Pancreas (tissue), 10 donors: ENCODE measurements at regions not wholly inside any gene's neighbourhood (a gene's known extent, or its start where the extent isn't known, plus 50 kb on each side); places are given as distances from the start of the nearest gene placed in this dataset.

Experiments used
- ATAC-seq, 4 donors: fragments of 200-7000 bp; cut with Tn5 transposase; one replicate each; pipeline versions ENCODE4 v1.8.0 to v1.9.1; 2020; ENCODE audit warnings: mild to moderate bottlenecking in 4 of 4, moderate library complexity in 4 of 4
- DNase-seq, 6 donors: peaks; one replicate each; pipeline ENCODE4 v3.0.0-alpha.2; 2020
- FAIRE-seq: peaks from 2 replicates; lab custom pipeline; 2012; peaks lifted over from hg19 to GRCh38; lab: Jason Lieb, UNC
- H3K27ac ChIP-seq, 4 donors: fragments of 200-600 bp; sonication (generic); 1 replicate in 3 of 4; 2 replicates in 1 of 4; pipeline versions ENCODE4 v1.5.0 to v1.8.0; 2020
- H3K27me3 ChIP-seq, 4 donors: fragments of 200-600 bp; one replicate each; pipeline ENCODE4 v1.8.0; 2021
- H3K36me3 ChIP-seq, 3 donors: fragments of 200-600 bp; sonication (generic) in 1 of 3; one replicate each; pipeline versions ENCODE4 v1.5.0 to v1.8.0; 2020 to 2021
- H3K4me1 ChIP-seq, 3 donors: fragments of 200-600 bp; one replicate each; pipeline ENCODE4 v1.8.0; 2021
- H3K4me3 ChIP-seq, 4 donors: fragments of 200-600 bp; sonication (generic) in 2 of 4; one replicate each; pipeline versions ENCODE4 v1.5.0 to v1.8.0; 2020 to 2021
- H3K9me3 ChIP-seq, 4 donors: fragments of 200-600 bp; one replicate each; pipeline ENCODE4 v1.8.0; 2021
- CTCF ChIP-seq, 4 donors: fragments of 200-600 bp; sonication (generic) in 3 of 4; IDR thresholded peaks; one replicate each; pipeline versions ENCODE4 v1.5.0 to v1.8.0; 2021; ENCODE audit warnings: antibody characterized with exemption in 4 of 4
- WGBS, 2 donors: extraction: QIAGEN DNeasy Blood & Tissue Kit; methylation state at CpG; one replicate each; pipeline ENCODE4 v1.1.7; 2013; 5-methylcytosine and 5-hydroxymethylcytosine counted together
- intact Hi-C, 3 donors: fragments of 100-400 bp; cut with DNase I; formaldehyde crosslinking; loops; one replicate each; pipeline versions ENCODE4 v1.11.1 to v1.14.2; 2022
- donor health status: healthy with polysubstance abuse.
- donor health status: DM: no; HTN: no; CAD: no; lungs with moderate emphysema.
- donor health status: DM: no; HTN: no; CAD: no.
- donor health status: control.
- donor health status: control.
- donor health status: Bipolar disorder and iron deficiency.
- donor health status: DM: yes; HTN: yes; CAD: no.
- donor health status: DM: no; HTN: no; CAD: no.
- donor health status: DM: no; HTN: no; CAD: no.
- donor health status: DM: yes; HTN: yes; CAD: no.

GRCh38 chr1:195831789-195832188, 776.5 kb downstream of the KCNT2 start:
- Histone ChIP-seq H3K36me3 (no peaks in the 10 kb centered on the region), H3K4me1 (no peaks in the 10 kb centered on the region), H3K4me3 (no peak overlapping the region), H3K9me3 (no peaks in the 10 kb centered on the region), H3K27ac (no peak overlapping the region), H3K27me3 (no peaks in the 10 kb centered on the region)
- intact Hi-C loops = no loop called here
- FAIRE-seq (no peak), ATAC-seq (no peak), DNase-seq (no peak)
- WGBS, 2 donors = 50 to 55% methylated on average over 4 of the region's 4 CpGs
- no peak for TF ChIP-seq CTCF (IDR thresholded peaks at IDR 0.05)

- intact Hi-C loops = no loop called here
- no peak for TF ChIP-seq CTCF (IDR thresholded peaks at IDR 0.05)
- ATAC-seq (no peak), FAIRE-seq (no peak), DNase-seq (no peak)
- Histone ChIP-seq H3K4me3 (no peak overlapping the region), H3K9me3 (no peaks in the 10 kb centered on the region), H3K4me1 (no peaks in the 10 kb centered on the region), H3K36me3 (no peaks in the 10 kb centered on the region), H3K27ac (no peak overlapping the region), H3K27me3 (no peaks in the 10 kb centered on the region)
Measured at GRCh38 chr1:195828325-195828724, 779.9 kb downstream of the KCNT2 start.

- Histone ChIP-seq H3K36me3 (no peaks in the 10 kb centered on the region), H3K27ac (no peak overlapping the region), H3K4me3 (no peak overlapping the region), H3K27me3 (no peaks in the 10 kb centered on the region), H3K9me3 (peaks cover 0 to 5% (median 0%) of the 10 kb centered on the region in 4 donors), H3K4me1 (no peaks in the 10 kb centered on the region)
- 66 to 82% methylated on average over 3 of the region's 3 CpGs for WGBS, 2 donors
- no peak for DNase-seq
- no peak for FAIRE-seq
- no peak for TF ChIP-seq CTCF (IDR thresholded peaks at IDR 0.05)
- ATAC-seq = no peak
- intact Hi-C loops = no loop called here
Measured at GRCh38 chr1:195820925-195821324, 787.3 kb downstream of the KCNT2 start.

GRCh38 chr1:195806060-195806459, 802.2 kb downstream of the KCNT2 start:
- no peak for DNase-seq
- TF ChIP-seq CTCF (IDR thresholded peaks at IDR 0.05) = no peak
- WGBS, 2 donors = 39 to 49% methylated on average over 2 of the region's 2 CpGs
- ATAC-seq = no peak
- H3K36me3 ChIP-seq = no peaks in the 10 kb centered on the region
- no peaks in the 10 kb centered on the region for H3K9me3 ChIP-seq
- no peak overlapping the region for H3K27ac ChIP-seq
- no peak overlapping the region for H3K4me3 ChIP-seq
- no peaks in the 10 kb centered on the region for H3K4me1 ChIP-seq
- FAIRE-seq = no peak
- H3K27me3 ChIP-seq = no peaks in the 10 kb centered on the region
- intact Hi-C loops = no loop called here

GRCh38 chr1:195804547-195804946, 803.7 kb downstream of the KCNT2 start:
- Histone ChIP-seq H3K27ac (no peak overlapping the region), H3K27me3 (no peaks in the 10 kb centered on the region), H3K9me3 (no peaks in the 10 kb centered on the region), H3K36me3 (no peaks in the 10 kb centered on the region), H3K4me3 (no peak overlapping the region), H3K4me1 (no peaks in the 10 kb centered on the region)
- no peak for DNase-seq
- TF ChIP-seq CTCF (IDR thresholded peaks at IDR 0.05) = no peak
- intact Hi-C loops = no loop called here
- no peak for ATAC-seq
- FAIRE-seq = no peak
